GM10248 (cell line): ENCODE measurements at regions not wholly inside any gene's neighbourhood (a gene's known extent, or its start where the extent isn't known, plus 50 kb on each side); places are given as distances from the start of the nearest gene placed in this dataset.

Experiments used
- CTCF ChIA-PET: fragments of 300-600 bp; sonication (Branson Sonifier 250); formaldehyde crosslinking; extraction: SDS; loops from one replicate; lab custom pipeline; 2021; ENCODE audit warnings: antibody characterized with exemption; lab: Yijun Ruan, JAX
- POLR2A ChIA-PET: fragments of 350-650 bp; sonication (Branson Sonifier 250); formaldehyde crosslinking; extraction: SDS; loops from one replicate; lab custom pipeline; 2020; ENCODE audit warnings: antibody characterized with exemption; lab: Yijun Ruan, JAX
- DNase-seq: peaks from one replicate; pipeline ENCODE4 v3.0.0; 2012; ENCODE audit errors: extremely low spot score
- TF ChIP-seq, protein P1 (sequence below): IDR thresholded peaks from 2 replicates; pipeline ENCODE4 v1.5.1; 2012; ENCODE audit warnings: mild to moderate bottlenecking, low read depth; ENCODE audit errors: extremely low read depth, missing control alignments, control extremely low read depth

DNA sequence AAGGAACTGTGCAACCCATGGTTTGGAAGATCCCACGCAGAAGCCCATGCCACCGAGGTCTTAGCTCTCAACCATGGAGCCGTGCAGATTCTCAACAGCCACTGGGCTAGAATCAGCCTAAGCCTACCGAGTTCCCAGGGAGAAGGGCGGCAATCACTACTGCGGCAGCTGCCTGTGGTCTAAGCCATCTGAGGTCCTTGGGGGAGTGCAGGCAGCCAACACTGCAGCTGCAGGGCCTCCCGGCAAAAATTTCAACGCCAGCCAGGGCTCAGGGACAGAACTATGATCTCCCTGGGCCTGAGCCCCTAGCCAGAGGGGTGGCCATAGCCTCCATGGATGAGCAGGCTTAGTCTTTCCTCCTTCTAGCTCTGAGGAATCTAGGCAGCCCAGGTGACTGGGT, 156.8 kb upstream of the CLEC14A start:
- TF ChIP-seq, protein P1, sequence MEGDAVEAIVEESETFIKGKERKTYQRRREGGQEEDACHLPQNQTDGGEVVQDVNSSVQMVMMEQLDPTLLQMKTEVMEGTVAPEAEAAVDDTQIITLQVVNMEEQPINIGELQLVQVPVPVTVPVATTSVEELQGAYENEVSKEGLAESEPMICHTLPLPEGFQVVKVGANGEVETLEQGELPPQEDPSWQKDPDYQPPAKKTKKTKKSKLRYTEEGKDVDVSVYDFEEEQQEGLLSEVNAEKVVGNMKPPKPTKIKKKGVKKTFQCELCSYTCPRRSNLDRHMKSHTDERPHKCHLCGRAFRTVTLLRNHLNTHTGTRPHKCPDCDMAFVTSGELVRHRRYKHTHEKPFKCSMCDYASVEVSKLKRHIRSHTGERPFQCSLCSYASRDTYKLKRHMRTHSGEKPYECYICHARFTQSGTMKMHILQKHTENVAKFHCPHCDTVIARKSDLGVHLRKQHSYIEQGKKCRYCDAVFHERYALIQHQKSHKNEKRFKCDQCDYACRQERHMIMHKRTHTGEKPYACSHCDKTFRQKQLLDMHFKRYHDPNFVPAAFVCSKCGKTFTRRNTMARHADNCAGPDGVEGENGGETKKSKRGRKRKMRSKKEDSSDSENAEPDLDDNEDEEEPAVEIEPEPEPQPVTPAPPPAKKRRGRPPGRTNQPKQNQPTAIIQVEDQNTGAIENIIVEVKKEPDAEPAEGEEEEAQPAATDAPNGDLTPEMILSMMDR: no peak
- ChIA-PET CTCF (no interaction called here), POLR2A (no interaction called here)
- DNase-seq: no peak

DNA sequence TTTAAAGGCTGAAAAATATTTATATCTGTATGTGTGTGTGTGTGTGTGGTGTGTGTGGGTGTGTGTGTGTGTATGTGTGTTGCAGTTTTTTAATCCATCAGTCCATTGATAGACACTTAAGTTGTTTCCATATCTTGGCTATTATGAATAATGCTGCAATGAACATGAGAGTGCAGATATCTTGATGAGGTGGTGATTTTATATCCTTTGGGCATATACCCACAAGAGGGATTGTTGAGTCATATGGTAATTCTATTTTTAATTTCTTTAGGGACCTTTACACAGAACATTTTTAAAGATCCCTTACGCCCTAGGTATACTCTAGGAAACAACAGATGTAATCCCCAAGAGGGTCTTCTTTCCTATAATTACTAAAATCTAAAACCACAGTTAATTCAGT, 154.5 kb upstream of the CLEC14A start:
- POLR2A ChIA-PET: no interaction called here
- TF ChIP-seq, protein P1: no peak
- DNase-seq: no peak
- CTCF ChIA-PET: no interaction called here

DNA sequence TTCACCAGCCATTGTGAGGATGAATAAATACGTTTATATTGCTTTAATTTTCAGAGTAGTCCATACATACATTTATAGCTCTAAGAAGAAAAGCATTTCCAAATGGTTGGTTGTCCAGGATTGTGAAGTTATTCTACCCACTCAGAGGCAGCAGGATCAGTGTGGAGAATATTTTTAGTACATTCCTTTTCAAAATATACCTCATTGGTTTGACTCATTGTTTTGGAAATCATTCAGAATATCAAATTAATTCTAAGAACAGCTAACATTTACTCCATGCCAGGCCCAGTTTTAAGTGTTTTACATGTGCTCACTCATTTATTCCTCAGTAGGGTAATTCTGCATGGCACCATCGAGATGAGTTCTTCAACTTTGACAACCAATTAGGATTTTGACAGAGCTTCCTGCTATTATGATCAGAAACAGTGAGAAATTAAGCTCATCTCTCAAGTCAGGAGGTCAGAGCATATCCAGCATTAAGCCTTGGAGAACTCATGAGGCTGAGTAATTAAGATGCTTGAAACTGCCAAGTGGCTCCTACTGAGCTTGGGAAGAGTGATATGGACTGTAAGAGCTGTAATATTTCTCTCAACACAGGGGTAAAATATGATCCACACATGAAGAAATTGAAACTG, 153.3 kb upstream of the CLEC14A start:
- no peak for DNase-seq
- TF ChIP-seq, protein P1: no peak
- CTCF ChIA-PET: interaction anchor here (1.1 to 1.9 kb wide), 2 partner anchors 10 to 12 kb away, joined by 3 to 8 read pairs; no protein-coding TSS in a partner anchor
- POLR2A ChIA-PET: no interaction called here

DNA sequence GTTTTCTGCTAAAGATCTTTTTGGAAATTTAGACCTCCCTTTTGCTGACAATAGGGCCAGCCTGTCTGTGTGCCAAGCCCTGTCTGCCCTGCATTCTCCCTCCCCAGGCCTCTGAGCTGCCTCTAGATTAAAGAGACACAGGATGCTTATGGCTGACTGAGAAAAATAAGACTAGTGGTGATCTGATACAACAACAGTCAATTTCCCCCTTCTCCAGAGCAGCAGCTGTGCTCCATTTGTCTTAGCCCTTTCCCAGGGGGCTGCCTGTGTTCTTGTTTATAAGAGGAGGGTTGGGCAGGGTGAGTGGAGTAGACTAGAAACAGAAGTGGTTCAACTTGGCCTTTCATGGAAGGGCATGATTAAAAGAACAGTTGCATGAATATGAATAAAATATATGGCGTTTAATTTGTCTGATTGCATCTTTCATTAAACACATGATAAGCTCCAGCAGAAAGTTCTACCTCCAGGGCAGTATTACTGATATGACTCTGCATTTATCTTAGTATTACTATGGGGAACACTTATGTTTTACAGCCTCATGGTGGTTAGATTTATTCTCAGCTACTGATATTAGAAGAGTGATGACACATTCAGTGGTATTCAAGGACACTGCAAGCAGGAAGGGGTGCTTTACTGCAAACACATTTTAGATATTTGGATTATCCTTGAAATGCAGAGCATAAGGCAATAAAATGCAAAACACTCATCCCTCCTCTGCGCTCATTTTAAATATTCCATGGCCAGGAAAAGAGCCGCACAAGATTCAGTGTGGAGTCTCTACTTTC, 150.2 kb upstream of the CLEC14A start:
- no peak for DNase-seq
- TF ChIP-seq, protein P1: no peak
- POLR2A ChIA-PET: no interaction called here
- CTCF ChIA-PET: interaction anchor here (1.5 kb wide), 1 partner anchor 16 kb away, joined by 3 read pairs; no protein-coding TSS in a partner anchor

DNA sequence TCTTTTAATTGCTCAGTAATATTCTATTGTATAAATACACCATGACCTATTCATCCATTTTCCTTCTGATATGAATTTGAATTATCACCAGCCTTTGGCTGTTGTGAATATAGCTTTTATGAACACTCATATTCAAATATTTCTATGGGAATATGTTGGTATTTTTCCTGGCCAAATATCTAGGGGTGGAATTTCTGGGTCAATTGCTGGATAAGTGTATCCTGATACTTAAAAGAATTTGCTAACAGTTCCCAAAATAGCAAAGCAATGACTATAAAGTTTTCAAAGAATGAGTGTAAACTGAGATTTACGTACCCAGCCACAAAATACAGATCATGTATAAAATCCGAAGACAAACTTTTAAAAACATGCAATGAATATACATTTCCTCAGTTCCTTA, 148.7 kb upstream of the CLEC14A start:
- TF ChIP-seq, protein P1: no peak
- DNase-seq: no peak
- CTCF ChIA-PET: no interaction called here
- POLR2A ChIA-PET: no interaction called here

DNA sequence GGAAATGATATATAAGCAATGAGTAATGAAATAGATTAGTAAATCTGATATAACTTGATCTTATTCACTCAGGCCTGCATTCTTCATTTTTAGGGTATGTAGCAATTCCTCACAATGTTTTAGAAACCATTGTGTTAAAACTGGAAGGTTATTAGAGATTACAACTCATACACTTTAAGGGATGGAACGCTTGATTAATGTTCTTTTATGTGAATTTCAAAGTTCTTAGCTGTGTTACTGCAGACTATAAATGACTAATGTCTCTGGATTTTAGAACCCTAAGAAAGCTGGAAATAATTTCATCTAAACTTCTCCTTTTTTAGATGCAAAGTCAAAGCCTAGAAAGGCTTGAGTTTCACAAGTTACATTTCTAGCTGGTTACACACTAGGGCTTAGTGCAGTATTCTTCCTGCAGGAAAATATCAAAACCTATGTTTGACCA, 148.2 kb upstream of the CLEC14A start:
- CTCF ChIA-PET: no interaction called here
- TF ChIP-seq, protein P1: no peak
- no peak for DNase-seq
- POLR2A ChIA-PET: no interaction called here
